ENCODE measurements at regions not wholly inside any gene's neighbourhood (a gene's known extent, or its start where the extent isn't known, plus 50 kb on each side); places are given as distances from the start of the nearest gene placed in this dataset.
"Not testable (repeated sequence)": the region's sequence is repeated elsewhere in the genome, so short reads cannot be mapped to it uniquely, and the experiment has no call there.

DNA sequence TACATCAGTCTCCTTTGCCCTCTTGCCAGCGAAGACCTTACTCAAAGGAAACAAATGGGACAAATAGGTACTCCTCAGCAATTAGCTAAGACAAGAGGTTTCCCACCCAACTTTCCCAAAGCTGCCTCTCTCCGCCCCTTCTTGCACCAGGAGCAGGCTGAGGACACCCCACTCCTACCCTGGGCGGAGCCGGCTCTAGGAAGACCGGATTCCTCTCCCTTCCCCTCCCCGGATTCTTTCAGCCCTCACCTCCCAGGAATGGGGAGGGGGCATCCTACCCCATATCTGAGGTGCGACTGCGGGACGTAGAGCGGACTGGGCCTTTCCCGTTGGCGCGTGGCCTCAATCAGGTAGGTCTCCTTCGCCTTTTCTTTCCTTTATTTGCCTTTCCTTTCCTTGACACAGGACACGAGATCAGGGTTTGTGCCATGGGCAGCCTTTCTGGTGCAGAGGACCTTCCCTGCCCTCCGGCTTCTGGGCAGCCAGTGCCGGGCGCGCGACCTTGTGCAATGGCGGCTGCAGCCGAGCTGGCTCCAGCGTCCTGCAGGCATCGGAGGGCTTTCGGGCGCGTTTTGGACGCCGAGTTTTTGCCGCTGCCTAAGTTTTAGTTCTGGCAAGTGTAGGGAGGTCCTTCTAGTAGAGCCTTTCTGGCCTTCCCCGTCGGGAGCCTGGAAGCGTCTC lies 279.9 kb downstream of the PLS3 start:
- H3K36me3 Mint-ChIP-seq (ENCODE audit: unreplicated experiment); H3K4me1 Mint-ChIP-seq (ENCODE audit: low read depth, unreplicated experiment); H3K27ac Mint-ChIP-seq (ENCODE audit: unreplicated experiment); H3K27me3 Mint-ChIP-seq (ENCODE audit: unreplicated experiment); H3K9me3 Mint-ChIP-seq (ENCODE audit: unreplicated experiment); H3K4me3 Mint-ChIP-seq (ENCODE audit: unreplicated experiment): not testable (repeated sequence)
- peak; percentile 19 for DNase-seq

DNA sequence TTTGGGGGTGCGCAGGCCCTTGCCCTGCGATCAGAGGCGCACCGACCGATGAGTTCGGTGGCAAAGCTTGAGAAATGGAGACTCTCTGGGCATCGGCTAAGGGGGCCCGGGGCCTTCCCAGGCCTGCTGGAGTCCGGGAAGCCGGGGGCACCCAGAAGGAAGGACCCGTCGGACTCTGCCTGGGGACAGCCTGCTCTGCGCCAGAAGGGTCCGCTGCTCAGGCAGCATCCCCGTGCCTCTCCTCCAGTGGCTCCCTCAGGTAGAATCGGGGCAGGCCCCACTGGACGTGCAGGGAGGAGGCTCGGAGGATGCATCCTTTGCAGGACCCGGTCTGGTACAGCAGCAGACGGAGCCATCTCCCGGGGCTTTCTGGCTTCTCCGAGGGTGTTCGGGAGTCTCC lies 290.0 kb downstream of the PLS3 start:
- not testable (repeated sequence) for H3K27ac Mint-ChIP-seq (ENCODE audit: unreplicated experiment); H3K4me3 Mint-ChIP-seq (ENCODE audit: unreplicated experiment); H3K4me1 Mint-ChIP-seq (ENCODE audit: low read depth, unreplicated experiment); H3K9me3 Mint-ChIP-seq (ENCODE audit: unreplicated experiment); H3K27me3 Mint-ChIP-seq (ENCODE audit: unreplicated experiment); H3K36me3 Mint-ChIP-seq (ENCODE audit: unreplicated experiment); DNase-seq

DNA sequence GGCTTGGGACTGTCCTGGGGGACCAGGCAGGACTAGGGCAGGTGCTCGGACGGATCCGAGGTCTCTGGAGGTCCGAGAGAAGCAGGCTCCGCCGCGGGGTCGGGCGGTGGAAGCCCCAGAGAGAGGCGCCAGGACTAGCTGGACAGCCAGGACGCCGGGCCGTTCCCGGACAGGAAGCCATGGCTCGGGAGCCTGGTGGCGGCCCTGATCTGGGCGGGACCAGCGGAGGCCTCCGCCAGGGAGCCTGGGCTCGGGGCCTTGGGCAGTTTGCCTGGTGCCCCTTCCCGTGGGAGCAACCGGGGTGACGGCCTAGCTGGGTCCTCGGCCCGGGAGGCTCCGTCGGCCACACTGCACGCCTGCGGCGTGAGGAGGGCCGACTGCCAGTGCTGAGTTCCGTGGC lies 292.3 kb downstream of the PLS3 start:
- not testable (repeated sequence) for H3K27ac Mint-ChIP-seq (ENCODE audit: unreplicated experiment); H3K36me3 Mint-ChIP-seq (ENCODE audit: unreplicated experiment); H3K4me3 Mint-ChIP-seq (ENCODE audit: unreplicated experiment); H3K4me1 Mint-ChIP-seq (ENCODE audit: low read depth, unreplicated experiment); H3K9me3 Mint-ChIP-seq (ENCODE audit: unreplicated experiment); DNase-seq; H3K27me3 Mint-ChIP-seq (ENCODE audit: unreplicated experiment)

DNA sequence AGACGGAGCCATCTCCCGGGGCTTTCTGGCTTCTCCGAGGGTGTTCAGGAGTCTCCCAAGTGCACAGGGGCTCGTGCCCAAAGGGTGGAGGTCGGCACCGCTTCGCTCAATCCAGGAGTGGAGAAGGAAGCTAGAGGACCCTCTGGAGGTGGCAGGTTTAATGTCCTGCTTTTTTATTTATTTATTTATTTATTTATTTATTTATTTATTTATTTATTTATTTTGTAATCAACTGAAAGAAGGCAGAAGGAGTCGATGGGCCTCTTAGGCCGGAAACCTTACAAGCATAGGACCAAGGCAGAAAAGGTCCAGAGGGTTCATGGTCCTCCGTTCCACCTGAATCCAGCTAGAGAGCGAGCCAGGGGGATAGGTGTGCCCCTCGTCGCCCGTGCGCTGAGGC lies 289.4 kb upstream of the AGTR2 start:
- DNase-seq; H3K36me3 Mint-ChIP-seq (ENCODE audit: unreplicated experiment); H3K9me3 Mint-ChIP-seq (ENCODE audit: unreplicated experiment); H3K4me1 Mint-ChIP-seq (ENCODE audit: low read depth, unreplicated experiment); H3K27ac Mint-ChIP-seq (ENCODE audit: unreplicated experiment); H3K4me3 Mint-ChIP-seq (ENCODE audit: unreplicated experiment); H3K27me3 Mint-ChIP-seq (ENCODE audit: unreplicated experiment): not testable (repeated sequence)

DNA sequence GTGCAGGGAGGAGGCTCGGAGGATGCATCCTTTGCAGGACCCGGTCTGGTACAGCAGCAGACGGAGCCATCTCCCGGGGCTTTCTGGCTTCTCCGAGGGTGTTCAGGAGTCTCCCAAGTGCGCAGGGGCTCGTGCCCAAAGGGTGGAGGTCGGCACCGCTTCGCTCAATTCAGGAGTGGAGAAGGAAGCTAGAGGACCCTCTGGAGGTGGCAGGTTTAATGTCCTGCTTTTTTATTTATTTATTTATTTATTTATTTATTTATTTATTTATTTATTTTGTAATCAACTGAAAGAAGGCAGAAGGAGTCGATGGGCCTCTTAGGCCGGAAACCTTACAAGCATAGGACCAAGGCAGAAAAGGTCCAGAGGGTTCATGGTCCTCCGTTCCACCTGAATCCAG lies 286.4 kb upstream of the AGTR2 start:
- H3K27me3 Mint-ChIP-seq (ENCODE audit: unreplicated experiment); H3K4me3 Mint-ChIP-seq (ENCODE audit: unreplicated experiment); H3K27ac Mint-ChIP-seq (ENCODE audit: unreplicated experiment); H3K9me3 Mint-ChIP-seq (ENCODE audit: unreplicated experiment); H3K4me1 Mint-ChIP-seq (ENCODE audit: low read depth, unreplicated experiment); H3K36me3 Mint-ChIP-seq (ENCODE audit: unreplicated experiment); DNase-seq: not testable (repeated sequence)

DNA sequence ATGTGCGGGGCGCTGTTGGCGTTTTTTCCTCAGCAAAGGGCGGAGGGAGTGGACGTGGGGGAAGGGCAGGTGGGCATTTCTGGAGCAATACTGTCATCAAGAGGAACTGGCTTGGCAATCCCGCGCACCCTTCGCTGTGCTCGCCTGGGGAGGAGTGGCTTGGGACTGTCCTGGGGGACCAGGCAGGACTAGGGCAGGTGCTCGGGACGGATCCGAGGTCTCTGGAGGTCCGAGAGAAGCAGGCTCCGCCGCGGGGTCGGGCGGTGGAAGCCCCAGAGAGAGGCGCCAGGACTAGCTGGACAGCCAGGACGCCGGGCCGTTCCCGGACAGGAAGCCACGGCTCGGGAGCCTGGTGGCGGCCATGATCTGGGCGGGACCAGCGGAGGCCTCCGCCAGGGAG lies 282.5 kb upstream of the AGTR2 start:
- not testable (repeated sequence) for H3K9me3 Mint-ChIP-seq (ENCODE audit: unreplicated experiment); H3K36me3 Mint-ChIP-seq (ENCODE audit: unreplicated experiment); H3K27me3 Mint-ChIP-seq (ENCODE audit: unreplicated experiment); H3K4me1 Mint-ChIP-seq (ENCODE audit: low read depth, unreplicated experiment); H3K4me3 Mint-ChIP-seq (ENCODE audit: unreplicated experiment); H3K27ac Mint-ChIP-seq (ENCODE audit: unreplicated experiment); DNase-seq

DNA sequence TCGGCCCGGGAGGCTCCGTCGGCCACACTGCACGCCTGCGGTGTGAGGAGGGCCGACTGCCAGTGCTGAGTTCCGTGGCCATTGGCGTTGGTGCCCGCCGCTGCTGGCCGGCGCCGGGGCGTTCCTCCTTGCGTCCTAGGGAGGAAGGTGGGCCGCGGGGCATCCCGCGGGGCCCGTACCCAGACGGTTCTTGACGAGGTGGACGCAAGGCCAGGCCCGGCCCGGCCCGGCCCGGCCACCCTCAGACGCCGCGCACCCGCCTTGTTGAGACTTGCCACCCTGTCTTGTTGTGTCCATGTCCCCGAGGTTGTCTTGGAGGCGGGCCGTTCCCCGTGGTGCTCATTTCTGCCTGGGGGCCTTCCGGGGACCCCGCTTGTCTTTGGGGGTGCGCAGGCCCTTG lies 282.0 kb upstream of the AGTR2 start:
- not testable (repeated sequence) for H3K9me3 Mint-ChIP-seq (ENCODE audit: unreplicated experiment); H3K4me1 Mint-ChIP-seq (ENCODE audit: low read depth, unreplicated experiment); H3K4me3 Mint-ChIP-seq (ENCODE audit: unreplicated experiment); H3K27me3 Mint-ChIP-seq (ENCODE audit: unreplicated experiment); H3K27ac Mint-ChIP-seq (ENCODE audit: unreplicated experiment); DNase-seq; H3K36me3 Mint-ChIP-seq (ENCODE audit: unreplicated experiment)

DNA sequence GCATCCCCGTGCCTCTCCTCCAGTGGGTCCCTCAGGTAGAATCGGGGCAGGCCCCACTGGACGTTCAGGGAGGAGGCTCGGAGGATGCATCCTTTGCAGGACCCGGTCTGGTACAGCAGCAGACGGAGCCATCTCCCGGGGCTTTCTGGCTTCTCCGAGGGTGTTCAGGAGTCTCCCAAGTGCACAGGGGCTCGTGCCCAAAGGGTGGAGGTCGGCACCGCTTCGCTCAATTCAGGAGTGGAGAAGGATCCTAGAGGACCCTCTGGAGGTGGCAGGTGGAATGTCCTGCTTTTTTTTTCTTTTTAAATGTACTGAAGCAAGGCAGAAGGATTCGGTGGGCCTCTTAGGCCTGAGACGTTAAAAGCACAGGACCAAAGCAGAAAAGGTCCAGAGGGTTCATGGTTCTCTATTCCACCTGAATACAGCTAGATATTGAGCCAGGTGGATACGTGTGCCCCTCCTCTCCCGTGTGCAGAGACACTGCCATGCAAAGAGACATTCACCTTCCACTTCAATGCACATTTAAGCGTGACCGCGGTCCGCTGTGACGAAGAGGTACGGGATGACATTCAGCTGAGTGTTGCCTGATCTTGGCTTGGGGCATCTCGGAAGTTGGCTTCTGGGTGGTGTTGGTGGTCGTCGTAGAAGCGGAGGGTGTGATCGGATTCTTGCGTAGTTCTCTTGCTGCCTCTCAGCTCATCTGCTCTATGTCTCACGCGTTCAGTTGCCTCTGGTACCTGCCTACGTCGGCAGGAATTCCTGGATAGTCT lies 281.2 kb upstream of the AGTR2 start:
- DNase-seq, result no peak
- Mint-ChIP-seq H3K27ac (ENCODE audit: unreplicated experiment) (no peak overlapping the region), H3K4me3 (ENCODE audit: unreplicated experiment) (no peak overlapping the region), H3K27me3 (ENCODE audit: unreplicated experiment) (peaks cover 2% of the 10 kb centered on the region), H3K9me3 (ENCODE audit: unreplicated experiment) (no peaks in the 10 kb centered on the region), H3K36me3 (ENCODE audit: unreplicated experiment) (peaks cover 6% of the 10 kb centered on the region), H3K4me1 (ENCODE audit: low read depth, unreplicated experiment) (peaks cover 5% of the 10 kb centered on the region)
- TF ChIP-seq, protein P1, sequence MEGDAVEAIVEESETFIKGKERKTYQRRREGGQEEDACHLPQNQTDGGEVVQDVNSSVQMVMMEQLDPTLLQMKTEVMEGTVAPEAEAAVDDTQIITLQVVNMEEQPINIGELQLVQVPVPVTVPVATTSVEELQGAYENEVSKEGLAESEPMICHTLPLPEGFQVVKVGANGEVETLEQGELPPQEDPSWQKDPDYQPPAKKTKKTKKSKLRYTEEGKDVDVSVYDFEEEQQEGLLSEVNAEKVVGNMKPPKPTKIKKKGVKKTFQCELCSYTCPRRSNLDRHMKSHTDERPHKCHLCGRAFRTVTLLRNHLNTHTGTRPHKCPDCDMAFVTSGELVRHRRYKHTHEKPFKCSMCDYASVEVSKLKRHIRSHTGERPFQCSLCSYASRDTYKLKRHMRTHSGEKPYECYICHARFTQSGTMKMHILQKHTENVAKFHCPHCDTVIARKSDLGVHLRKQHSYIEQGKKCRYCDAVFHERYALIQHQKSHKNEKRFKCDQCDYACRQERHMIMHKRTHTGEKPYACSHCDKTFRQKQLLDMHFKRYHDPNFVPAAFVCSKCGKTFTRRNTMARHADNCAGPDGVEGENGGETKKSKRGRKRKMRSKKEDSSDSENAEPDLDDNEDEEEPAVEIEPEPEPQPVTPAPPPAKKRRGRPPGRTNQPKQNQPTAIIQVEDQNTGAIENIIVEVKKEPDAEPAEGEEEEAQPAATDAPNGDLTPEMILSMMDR (IDR thresholded peaks at IDR 0.05; ENCODE audit: partially characterized antibody, unreplicated experiment), result no peak

Data from glutamatergic neuron (in vitro differentiated cells).